GM12878 (cell line): ENCODE measurements at regions not wholly inside any gene's neighbourhood (a gene's known extent, or its start where the extent isn't known, plus 50 kb on each side); places are given as distances from the start of the nearest gene placed in this dataset.

ENCODE experiments used
- ATAC-seq: fragments of 200-7000 bp; cut with Tn5 transposase; 3 replicates; pipeline ENCODE4 v1.9.1; 2020; ENCODE audit warnings: mild to moderate bottlenecking, moderate library complexity
- BruUV-seq: library from RNA; stranded (reverse); fragments of 400-500 nt; replicated peaks from 2 replicates; lab custom pipeline; 2021; lab: Mats Ljungman, UMichigan
- CTCF ChIA-PET: fragments of 300-600 bp; sonication (Branson Sonifier 250); formaldehyde crosslinking; extraction: SDS; loops from one replicate; lab custom pipeline; 2021; ENCODE audit warnings: inconsistent platforms; lab: Yijun Ruan, JAX
- POLR2A ChIA-PET: fragments of 350-600 bp; formaldehyde crosslinking; extraction: SDS; loops from one replicate; lab custom pipeline; 2021; ENCODE audit warnings: inconsistent platforms; lab: Charles Lee
- RAD21 ChIA-PET: fragments of 300-600 bp; sonication (Branson Sonifier 250); formaldehyde crosslinking; loops from one replicate; lab custom pipeline; 2023; ENCODE audit warnings: antibody characterized with exemption; ENCODE audit not compliant: unreplicated experiment; lab: Charles Lee
- SMC1A ChIA-PET: fragments of 300-600 bp; sonication (Branson Sonifier 250); formaldehyde crosslinking; loops from one replicate; lab custom pipeline; 2023; ENCODE audit not compliant: unreplicated experiment, uncharacterized antibody; lab: Charles Lee
- DNase-seq: peaks from one replicate; pipeline ENCODE4 v3.0.0-alpha.2; 2011; ENCODE audit warnings: low read depth, low spot score
- FAIRE-seq: peaks from 3 replicates; lab custom pipeline; 2011; peaks lifted over from hg19 to GRCh38; lab: Jason Lieb, UNC
- H2AFZ ChIP-seq: 2 replicates; pipeline ENCODE4 v1.6.0; 2011; ENCODE audit warnings: low read depth, low read length, control low read depth; ENCODE audit not compliant: control insufficient read depth
- H3K27ac ChIP-seq: 2 replicates; pipeline ENCODE4 v1.5.1; 2011; ENCODE audit warnings: control low read depth; ENCODE audit not compliant: control insufficient read depth, insufficient read depth
- H3K27me3 ChIP-seq, 2 experiments: replicated peaks in 1 of 2; 2 replicates each; pipeline versions ENCODE4 v1.6.0 to v1.6.1; 2011; ENCODE audit warnings: low read length in 1 of 2; ENCODE audit not compliant: control insufficient read depth in 2 of 2, insufficient read depth in 2 of 2
- H3K36me3 ChIP-seq, 2 experiments: 2 replicates each; pipeline ENCODE4 v1.5.1; 2011; ENCODE audit warnings: low read length in 1 of 2; ENCODE audit not compliant: control insufficient read depth in 2 of 2, insufficient read depth in 2 of 2
- H3K4me1 ChIP-seq: 2 replicates; pipeline ENCODE4 v1.6.1; 2011; ENCODE audit warnings: mild to moderate bottlenecking, low read length, moderate library complexity, mixed read lengths; ENCODE audit not compliant: control insufficient read depth, insufficient read depth
- H3K4me2 ChIP-seq: 2 replicates; pipeline ENCODE4 v1.6.0; 2011; ENCODE audit warnings: control low read depth; ENCODE audit not compliant: control insufficient read depth, insufficient read depth
- H3K4me3 ChIP-seq: fragments of 200-600 bp; sonication (generic); 2 replicates; pipeline ENCODE4 v1.5.1; 2016
- H3K79me2 ChIP-seq: 2 replicates; pipeline ENCODE4 v1.6.0; 2011; ENCODE audit warnings: low read length; ENCODE audit not compliant: control insufficient read depth, insufficient read depth
- H3K9ac ChIP-seq: 2 replicates; pipeline ENCODE4 v1.8.0; 2011; ENCODE audit warnings: low read length, control low read depth, mixed read lengths; ENCODE audit not compliant: control insufficient read depth, insufficient read depth
- H3K9me3 ChIP-seq: replicated peaks from 3 replicates; pipeline ENCODE4 v1.5.1; 2011; ENCODE audit warnings: mild to moderate bottlenecking, low read length; ENCODE audit not compliant: control insufficient read depth, insufficient read depth
- H4K20me1 ChIP-seq: 2 replicates; pipeline ENCODE4 v1.6.0; 2011; ENCODE audit not compliant: control insufficient read depth, insufficient read depth
- CBX5 ChIP-seq: sonication (generic); IDR thresholded peaks from 2 replicates; pipeline ENCODE4 v1.6.1; 2016; ENCODE audit warnings: low read depth, moderate library complexity, mild to moderate bottlenecking, inconsistent platforms
- CHD2 ChIP-seq: IDR thresholded peaks from 2 replicates; pipeline ENCODE4 v1.6.1; 2011; ENCODE audit warnings: low read depth, low read length, improper control_type of control experiment, borderline replicate concordance
- EED ChIP-seq: sonication (generic); IDR thresholded peaks from 2 replicates; pipeline ENCODE4 v1.6.1; 2016; ENCODE audit warnings: antibody characterized with exemption, low read depth
- HDAC2 ChIP-seq: fragments of 200-600 bp; sonication (generic); IDR thresholded peaks from 2 replicates; pipeline ENCODE4 v1.6.1; 2017
- KAT2A ChIP-seq: conservative IDR thresholded peaks from 2 replicates; pipeline ENCODE4 v1.6.1; 2011; ENCODE audit warnings: low read depth, low read length; ENCODE audit not compliant: control insufficient read depth
- POLR2AphosphoS5 ChIP-seq: IDR thresholded peaks from 2 replicates; pipeline ENCODE4 v1.6.1; 2011; ENCODE audit warnings: mild to moderate bottlenecking, low read length, inconsistent platforms
- TAF1 ChIP-seq: IDR thresholded peaks from 2 replicates; pipeline ENCODE4 v1.6.1; 2011; ENCODE audit warnings: mild to moderate bottlenecking, low read depth, low read length, borderline replicate concordance
- WGBS: methylation state at CpG from one replicate; pipeline ENCODE4 v1.1.6; 2016; ENCODE audit warnings: low lambda C conversion rate; ENCODE audit not compliant: insufficient replicate concordance, insufficient coverage; ENCODE audit errors: missing lambda C conversion rate; 5-methylcytosine and 5-hydroxymethylcytosine counted together
- in situ Hi-C: fragments of 300-500 bp; cut with MboI; formaldehyde crosslinking; loops from 9 replicates; pipeline ENCODE4 v1.14.3; 2018; ENCODE audit warnings: mixed read lengths
- intact Hi-C: fragments of 100-400 bp; cut with micrococcal nuclease; formaldehyde crosslinking; loops from one replicate; pipeline ENCODE4 v1.14.2; 2022; ENCODE audit not compliant: unreplicated experiment
- TF ChIP-seq, protein P1 (sequence below): IDR thresholded peaks from 2 replicates; pipeline ENCODE4 v1.6.1; 2011; ENCODE audit warnings: mild to moderate bottlenecking, low read depth, low read length, moderate library complexity; ENCODE audit not compliant: insufficient replicate concordance
- TF ChIP-seq, protein P2 (sequence below): IDR thresholded peaks from 2 replicates; pipeline ENCODE4 v1.6.1; 2011; ENCODE audit warnings: borderline replicate concordance, low read depth, mild to moderate bottlenecking, moderate library complexity, mixed read lengths, low read length; ENCODE audit not compliant: insufficient read depth; ENCODE audit errors: extremely low read length
- TF ChIP-seq, protein P3 (sequence below): IDR thresholded peaks from 2 replicates; pipeline ENCODE4 v1.6.1; 2012; ENCODE audit warnings: low read length, inconsistent platforms
- TF ChIP-seq, protein P4 (sequence below): fragments of 450-650 bp; IDR thresholded peaks from 2 replicates; pipeline ENCODE4 v1.6.1; 2018; ENCODE audit warnings: mild to moderate bottlenecking, low read depth, moderate library complexity; ENCODE audit not compliant: partially characterized antibody

DNA sequence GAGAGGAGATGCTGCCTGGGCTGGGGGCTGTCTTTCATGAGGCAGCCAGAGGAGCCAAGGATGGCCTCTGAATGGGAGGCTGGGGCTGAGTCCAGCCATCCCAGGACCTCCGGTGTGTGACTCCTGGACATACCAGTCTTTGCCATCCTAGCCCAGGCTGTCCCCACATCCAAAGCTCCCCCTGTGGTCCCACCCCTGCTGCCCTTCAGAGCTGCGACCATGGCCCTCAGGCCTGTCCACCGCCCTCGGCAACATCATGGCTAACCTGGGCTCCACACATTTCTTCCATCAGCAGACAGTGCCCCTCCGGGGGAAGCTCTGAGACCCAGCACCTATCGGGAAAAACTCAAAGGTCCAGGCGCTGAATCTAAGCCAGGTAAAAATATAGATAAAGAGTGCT is 324.4 kb downstream of the MN1 start (continued):
- TF ChIP-seq CHD2: no peak
- TF ChIP-seq, protein P1, sequence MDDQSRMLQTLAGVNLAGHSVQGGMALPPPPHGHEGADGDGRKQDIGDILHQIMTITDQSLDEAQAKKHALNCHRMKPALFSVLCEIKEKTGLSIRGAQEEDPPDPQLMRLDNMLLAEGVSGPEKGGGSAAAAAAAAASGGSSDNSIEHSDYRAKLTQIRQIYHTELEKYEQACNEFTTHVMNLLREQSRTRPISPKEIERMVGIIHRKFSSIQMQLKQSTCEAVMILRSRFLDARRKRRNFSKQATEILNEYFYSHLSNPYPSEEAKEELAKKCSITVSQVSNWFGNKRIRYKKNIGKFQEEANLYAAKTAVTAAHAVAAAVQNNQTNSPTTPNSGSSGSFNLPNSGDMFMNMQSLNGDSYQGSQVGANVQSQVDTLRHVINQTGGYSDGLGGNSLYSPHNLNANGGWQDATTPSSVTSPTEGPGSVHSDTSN: no peak
- no peak for TF ChIP-seq TAF1
- no peak for TF ChIP-seq POLR2AphosphoS5
- TF ChIP-seq, protein P2, sequence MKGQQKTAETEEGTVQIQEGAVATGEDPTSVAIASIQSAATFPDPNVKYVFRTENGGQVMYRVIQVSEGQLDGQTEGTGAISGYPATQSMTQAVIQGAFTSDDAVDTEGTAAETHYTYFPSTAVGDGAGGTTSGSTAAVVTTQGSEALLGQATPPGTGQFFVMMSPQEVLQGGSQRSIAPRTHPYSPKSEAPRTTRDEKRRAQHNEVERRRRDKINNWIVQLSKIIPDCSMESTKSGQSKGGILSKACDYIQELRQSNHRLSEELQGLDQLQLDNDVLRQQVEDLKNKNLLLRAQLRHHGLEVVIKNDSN: no peak
- no peak for TF ChIP-seq CBX5
- no peak for TF ChIP-seq HDAC2
- TF ChIP-seq, protein P3, sequence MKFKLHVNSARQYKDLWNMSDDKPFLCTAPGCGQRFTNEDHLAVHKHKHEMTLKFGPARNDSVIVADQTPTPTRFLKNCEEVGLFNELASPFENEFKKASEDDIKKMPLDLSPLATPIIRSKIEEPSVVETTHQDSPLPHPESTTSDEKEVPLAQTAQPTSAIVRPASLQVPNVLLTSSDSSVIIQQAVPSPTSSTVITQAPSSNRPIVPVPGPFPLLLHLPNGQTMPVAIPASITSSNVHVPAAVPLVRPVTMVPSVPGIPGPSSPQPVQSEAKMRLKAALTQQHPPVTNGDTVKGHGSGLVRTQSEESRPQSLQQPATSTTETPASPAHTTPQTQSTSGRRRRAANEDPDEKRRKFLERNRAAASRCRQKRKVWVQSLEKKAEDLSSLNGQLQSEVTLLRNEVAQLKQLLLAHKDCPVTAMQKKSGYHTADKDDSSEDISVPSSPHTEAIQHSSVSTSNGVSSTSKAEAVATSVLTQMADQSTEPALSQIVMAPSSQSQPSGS: no peak

DNA sequence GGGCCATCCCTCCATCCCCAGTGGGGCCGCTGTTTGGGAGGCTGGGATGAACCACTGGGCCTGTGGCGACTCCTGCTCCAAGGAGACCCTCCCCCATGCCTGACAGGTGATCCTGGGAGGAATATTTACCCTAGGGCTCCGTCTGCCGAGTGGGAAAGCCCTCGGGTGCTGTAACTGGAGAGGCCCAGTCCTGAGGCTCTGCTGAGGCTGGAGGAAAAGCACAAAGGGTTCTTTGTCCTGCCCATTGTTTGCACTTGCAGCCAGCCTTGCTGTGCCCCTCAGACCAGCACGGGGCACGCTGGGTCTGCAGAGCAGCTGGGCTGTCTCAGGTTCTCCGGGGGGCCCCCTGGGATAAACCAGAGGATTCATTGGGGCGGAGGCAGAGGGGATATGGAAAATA is 321.1 kb downstream of the MN1 start:
- ChIA-PET RAD21 (no interaction called here), SMC1A (interaction anchor here (0.5 kb wide), 1 partner anchor 409 kb away, joined by 3 read pairs; no protein-coding TSS in a partner anchor), CTCF (no interaction called here), POLR2A (no interaction called here)
- FAIRE-seq (no peak), ATAC-seq (no peak), DNase-seq (no peak)
- H3K36me3 ChIP-seq: no peaks in the 10 kb centered on the region
- no peaks in the 10 kb centered on the region; the same call in 2 of the 3 replicates for H3K9me3 ChIP-seq
- H3K27me3 ChIP-seq: no peaks in the 10 kb centered on the region
- in situ Hi-C loops: no loop called here
- WGBS: 7% methylated on average over 9 of the region's 9 CpGs
- no peak overlapping the region for H2AFZ ChIP-seq
- no peaks in the 10 kb centered on the region for H4K20me1 ChIP-seq
- H3K4me1 ChIP-seq: no peaks in the 10 kb centered on the region
- no TSS peak for BruUV-seq
- intact Hi-C loops: no loop called here
- H3K4me2 ChIP-seq: no peak overlapping the region
- H3K79me2 ChIP-seq: no peaks in the 10 kb centered on the region
- no peak overlapping the region for H3K27ac ChIP-seq
- H3K4me3 ChIP-seq: no peak overlapping the region
- H3K9ac ChIP-seq: no peak overlapping the region
- TF ChIP-seq, protein P4, sequence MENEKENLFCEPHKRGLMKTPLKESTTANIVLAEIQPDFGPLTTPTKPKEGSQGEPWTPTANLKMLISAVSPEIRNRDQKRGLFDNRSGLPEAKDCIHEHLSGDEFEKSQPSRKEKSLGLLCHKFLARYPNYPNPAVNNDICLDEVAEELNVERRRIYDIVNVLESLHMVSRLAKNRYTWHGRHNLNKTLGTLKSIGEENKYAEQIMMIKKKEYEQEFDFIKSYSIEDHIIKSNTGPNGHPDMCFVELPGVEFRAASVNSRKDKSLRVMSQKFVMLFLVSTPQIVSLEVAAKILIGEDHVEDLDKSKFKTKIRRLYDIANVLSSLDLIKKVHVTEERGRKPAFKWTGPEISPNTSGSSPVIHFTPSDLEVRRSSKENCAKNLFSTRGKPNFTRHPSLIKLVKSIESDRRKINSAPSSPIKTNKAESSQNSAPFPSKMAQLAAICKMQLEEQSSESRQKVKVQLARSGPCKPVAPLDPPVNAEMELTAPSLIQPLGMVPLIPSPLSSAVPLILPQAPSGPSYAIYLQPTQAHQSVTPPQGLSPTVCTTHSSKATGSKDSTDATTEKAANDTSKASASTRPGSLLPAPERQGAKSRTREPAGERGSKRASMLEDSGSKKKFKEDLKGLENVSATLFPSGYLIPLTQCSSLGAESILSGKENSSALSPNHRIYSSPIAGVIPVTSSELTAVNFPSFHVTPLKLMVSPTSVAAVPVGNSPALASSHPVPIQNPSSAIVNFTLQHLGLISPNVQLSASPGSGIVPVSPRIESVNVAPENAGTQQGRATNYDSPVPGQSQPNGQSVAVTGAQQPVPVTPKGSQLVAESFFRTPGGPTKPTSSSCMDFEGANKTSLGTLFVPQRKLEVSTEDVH: no peak
- TF ChIP-seq EED (no peak), KAT2A (no peak)
